HCT116 (cell line): ENCODE measurements at regions not wholly inside any gene's neighbourhood (a gene's known extent, or its start where the extent isn't known, plus 50 kb on each side); places are given as distances from the start of the nearest gene placed in this dataset.

Experiments
- ATAC-seq: fragments of 200-7000 bp; cut with Tn5 transposase; 2 replicates; pipeline ENCODE4 v1.9.1; 2020; ENCODE audit warnings: mild to moderate bottlenecking, moderate library complexity
- BruUV-seq: library from RNA; stranded (reverse); fragments of 400-500 nt; replicated peaks from 2 replicates; lab custom pipeline; 2021; lab: Mats Ljungman, UMichigan
- CTCF ChIA-PET: fragments of 300-600 bp; sonication (Branson Sonifier 250); formaldehyde crosslinking; loops from one replicate; lab custom pipeline; 2021; ENCODE audit warnings: antibody characterized with exemption; lab: Charles Lee
- POLR2A ChIA-PET: fragments of 300-600, 350-600 bp; sonication (Branson Sonifier 250); formaldehyde crosslinking; loops from one replicate; lab custom pipeline; 2021; ENCODE audit warnings: antibody characterized with exemption; lab: Charles Lee
- RAD21 ChIA-PET, 2 experiments: fragments of 300-600 bp; sonication (Branson Sonifier 250); formaldehyde crosslinking; loops; one replicate each; lab custom pipeline; 2023; ENCODE audit warnings: low total read pairs in 2 of 2; ENCODE audit not compliant: uncharacterized antibody in 2 of 2, unreplicated experiment in 2 of 2, low non-redundant PET in 1 of 2; lab: Charles Lee
- DNase-seq: peaks from one replicate; pipeline ENCODE4 v3.0.0-alpha.2; 2010; ENCODE audit warnings: low read depth, low spot score
- H2AFZ ChIP-seq: fragments of 200-600 bp; shearing (Covaris generic), sonication (generic); 2 replicates; pipeline ENCODE4 v1.6.1; 2017; ENCODE audit warnings: low read depth, mixed run types, mixed read lengths, antibody characterized with exemption, low read length; ENCODE audit not compliant: poor library complexity, severe bottlenecking
- H3K27ac ChIP-seq: 2 replicates; pipeline ENCODE4 v1.5.1; 2012; ENCODE audit warnings: low read depth, low read length
- H3K27me3 ChIP-seq: fragments of 200-600 bp; sonication (generic); 2 replicates; pipeline ENCODE4 v1.6.1; 2016; ENCODE audit warnings: mixed run types, low read length, mixed read lengths; ENCODE audit not compliant: insufficient read depth
- H3K36me3 ChIP-seq, 2 experiments: fragments of 200-500 bp in 1 of 2; fragments of 200-600 bp in 1 of 2; sonication (Bioruptor generic) in 1 of 2; sonication (generic) in 1 of 2; 2 replicates each; pipeline versions ENCODE4 v1.5.1 to v1.6.1; 2014 to 2016; ENCODE audit warnings: low read length in 2 of 2, inconsistent platforms in 1 of 2, mixed read lengths in 1 of 2, mixed run types in 1 of 2; ENCODE audit not compliant: insufficient read depth in 2 of 2, control insufficient read depth in 1 of 2
- H3K4me1 ChIP-seq, 2 experiments: fragments of 200-600 bp in 1 of 2; sonication (generic) in 1 of 2; 2 replicates each; pipeline versions ENCODE4 v1.5.1 to v1.6.1; 2012 to 2017; ENCODE audit warnings: low read length in 2 of 2, inconsistent platforms in 1 of 2, mild to moderate bottlenecking in 1 of 2, mixed read lengths in 1 of 2, mixed run types in 1 of 2, moderate library complexity in 1 of 2; ENCODE audit not compliant: insufficient read depth in 2 of 2, control insufficient read depth in 1 of 2
- H3K4me2 ChIP-seq: fragments of 200-600 bp; sonication (generic); 2 replicates; pipeline ENCODE4 v1.6.1; 2017; ENCODE audit warnings: mixed run types, low read length, mixed read lengths
- H3K4me3 ChIP-seq, 2 experiments: fragments of 200-600 bp in 1 of 2; sonication (generic) in 1 of 2; replicated peaks in 1 of 2; 2 replicates each; pipeline ENCODE4 v1.5.1; 2011 to 2016; ENCODE audit warnings: low read length in 2 of 2, control low read depth in 1 of 2, low read depth in 1 of 2, mild to moderate bottlenecking in 1 of 2, mixed read lengths in 1 of 2, mixed run types in 1 of 2
- H3K79me2 ChIP-seq: fragments of 200-600 bp; sonication (generic); 2 replicates; pipeline ENCODE4 v1.6.1; 2017; ENCODE audit warnings: mild to moderate bottlenecking, mixed run types, low read length, moderate library complexity, mixed read lengths; ENCODE audit not compliant: insufficient read depth
- H3K9ac ChIP-seq: fragments of 200-600 bp; sonication (generic); 2 replicates; pipeline ENCODE4 v1.6.1; 2016; ENCODE audit warnings: low read length, mixed read lengths
- H3K9me2 ChIP-seq: fragments of 200-600 bp; sonication (generic), shearing (Covaris generic); 2 replicates; pipeline ENCODE4 v1.6.1; 2017; ENCODE audit warnings: mixed run types, mild to moderate bottlenecking, moderate library complexity; ENCODE audit not compliant: insufficient read depth
- H3K9me3 ChIP-seq, 2 experiments: fragments of 200-500 bp in 1 of 2; fragments of 200-600 bp in 1 of 2; sonication (Bioruptor generic) in 1 of 2; sonication (generic) in 1 of 2; 2 replicates each; pipeline ENCODE4 v1.6.1; 2014 to 2017; ENCODE audit warnings: low read length in 2 of 2, mixed read lengths in 2 of 2, inconsistent platforms in 1 of 2, low read depth in 1 of 2, mild to moderate bottlenecking in 1 of 2, mixed run types in 1 of 2, moderate library complexity in 1 of 2; ENCODE audit not compliant: control insufficient read depth in 1 of 2, insufficient read depth in 1 of 2
- H4K20me1 ChIP-seq: fragments of 200-600 bp; sonication (generic), shearing (Covaris generic); 2 replicates; pipeline ENCODE4 v1.6.1; 2017; ENCODE audit warnings: mixed run types, mild to moderate bottlenecking, moderate library complexity; ENCODE audit not compliant: insufficient read depth
- CBX3 ChIP-seq: IDR thresholded peaks from 2 replicates; pipeline ENCODE4 v1.6.1; 2012; ENCODE audit warnings: low read depth
- CEBPB ChIP-seq: IDR thresholded peaks from 2 replicates; pipeline ENCODE4 v1.6.1; 2012; ENCODE audit warnings: low read depth
- CTCF ChIP-seq, 3 experiments: fragments of 200-600 bp in 1 of 3; sonication (generic) in 1 of 3; IDR thresholded peaks in 2 of 3; conservative IDR thresholded peaks in 1 of 3; 2 replicates each; pipeline ENCODE4 v1.5.1; 2012 to 2017; ENCODE audit warnings: low read depth in 2 of 3, low read length in 2 of 3, antibody characterized with exemption in 1 of 3, borderline replicate concordance in 1 of 3, control low read depth in 1 of 3, mild to moderate bottlenecking in 1 of 3, mixed read lengths in 1 of 3, mixed run types in 1 of 3, moderate library complexity in 1 of 3; ENCODE audit not compliant: insufficient read depth in 1 of 3
- EGR1 ChIP-seq: IDR thresholded peaks from 2 replicates; pipeline ENCODE4 v1.6.1; 2012; ENCODE audit warnings: low read depth
- EZH2phosphoT487 ChIP-seq: fragments of 200-600 bp; IDR thresholded peaks from 2 replicates; pipeline ENCODE4 v1.6.1; 2018; ENCODE audit warnings: antibody characterized with exemption, borderline replicate concordance
- JUND ChIP-seq: IDR thresholded peaks from 2 replicates; pipeline ENCODE4 v1.6.1; 2012
- MAX ChIP-seq: IDR thresholded peaks from 2 replicates; pipeline ENCODE4 v1.6.1; 2012
- POLR2A ChIP-seq: IDR thresholded peaks from 2 replicates; pipeline ENCODE4 v1.7.0; 2011; ENCODE audit warnings: borderline replicate concordance; ENCODE audit not compliant: insufficient read depth, insufficient read length; ENCODE audit errors: extremely low read depth
- POLR2AphosphoS5 ChIP-seq: IDR thresholded peaks from 2 replicates; pipeline ENCODE4 v1.6.1; 2011; ENCODE audit warnings: mild to moderate bottlenecking, low read depth, low read length, moderate library complexity
- RAD21 ChIP-seq: IDR thresholded peaks from 2 replicates; pipeline ENCODE4 v1.6.1; 2012; ENCODE audit warnings: low read depth, mild to moderate bottlenecking
- SP1 ChIP-seq: IDR thresholded peaks from 2 replicates; pipeline ENCODE4 v1.6.1; 2012; ENCODE audit warnings: low read depth
- SRF ChIP-seq: IDR thresholded peaks from 2 replicates; pipeline ENCODE4 v1.6.1; 2012; ENCODE audit warnings: low read depth
- YY1 ChIP-seq: IDR thresholded peaks from 2 replicates; pipeline ENCODE4 v1.6.1; 2011; ENCODE audit warnings: low read length, low read depth, moderate library complexity, mild to moderate bottlenecking; ENCODE audit not compliant: insufficient replicate concordance; ENCODE audit errors: extremely low read depth
- ZBTB33 ChIP-seq: IDR thresholded peaks from 2 replicates; pipeline ENCODE4 v1.6.1; 2011; ENCODE audit warnings: mild to moderate bottlenecking, low read length, moderate library complexity; ENCODE audit not compliant: insufficient replicate concordance; ENCODE audit errors: extremely low read depth
- ZFX ChIP-seq: fragments of 450-650 bp; IDR thresholded peaks from 2 replicates; pipeline ENCODE4 v1.6.1; 2017
- ZNF274 ChIP-seq: fragments of 200-500 bp; sonication (Bioruptor generic); IDR thresholded peaks from 2 replicates; pipeline ENCODE4 v1.6.1; 2014; ENCODE audit warnings: mild to moderate bottlenecking, low read depth, low read length, inconsistent platforms
- intact Hi-C: fragments of 100-400 bp; cut with micrococcal nuclease; formaldehyde crosslinking; loops from 2 replicates; pipeline ENCODE4 v1.10.0; 2022

- ChIA-PET RAD21 (no interaction called here), POLR2A (no interaction called here), CTCF (no interaction called here)
- H4K20me1 ChIP-seq, result no peaks in the 10 kb centered on the region
- no peak overlapping the region for H3K4me2 ChIP-seq
- intact Hi-C loops, result no loop called here
- no peak for ATAC-seq
- no peak overlapping the region for H3K27ac ChIP-seq
- no peaks in the 10 kb centered on the region for H3K9me2 ChIP-seq
- H3K9ac ChIP-seq, result no peak overlapping the region
- H3K9me3 ChIP-seq, result peaks cover 0 to 8% of the 10 kb centered on the region in 2 experiments; a peak in 2 of 4 replicates
- no peaks in the 10 kb centered on the region; a peak in 1 of 4 replicates for H3K4me1 ChIP-seq
- no TSS peak for BruUV-seq
- DNase-seq, result no peak
- no peaks in the 10 kb centered on the region for H3K79me2 ChIP-seq
- H3K27me3 ChIP-seq, result no peaks in the 10 kb centered on the region
- H3K4me3 ChIP-seq, result no peak overlapping the region
- H3K36me3 ChIP-seq, result no peaks in the 10 kb centered on the region
- no peak overlapping the region for H2AFZ ChIP-seq
- TF ChIP-seq SRF (no peak), POLR2A (no peak), YY1 (no peak), EGR1 (no peak), ZNF274 (no peak), EZH2phosphoT487 (no peak), MAX (no peak), CBX3 (no peak), POLR2AphosphoS5 (no peak), CEBPB (no peak)
These were observed 65.4 kb upstream of the DLG1 start for GRCh38 chr3:197363553-197364409.

GRCh38 chr3:197362081-197362480, 63.7 kb upstream of the DLG1 start:
- intact Hi-C loops, result no loop called here
- Histone ChIP-seq H3K4me3 (no peak overlapping the region), H4K20me1 (no peaks in the 10 kb centered on the region), H3K9me3 (peaks cover 0 to 11% of the 10 kb centered on the region in 2 experiments; a peak in 2 of 4 replicates), H3K9me2 (no peaks in the 10 kb centered on the region), H3K27me3 (no peaks in the 10 kb centered on the region), H3K4me1 (no peaks in the 10 kb centered on the region; a peak in 1 of 4 replicates), H3K9ac (no peak overlapping the region), H3K27ac (no peak overlapping the region), H2AFZ (no peak overlapping the region), H3K4me2 (no peak overlapping the region), H3K36me3 (no peaks in the 10 kb centered on the region), H3K79me2 (no peaks in the 10 kb centered on the region)
- POLR2A ChIA-PET, result no interaction called here
- DNase-seq (no peak), ATAC-seq (no peak)
- RAD21 ChIA-PET, result no interaction called here
- no TSS peak for BruUV-seq
- CTCF ChIA-PET, result no interaction called here
- TF ChIP-seq CTCF (IDR thresholded peaks at IDR 0.05 in 2 of 3, conservative IDR thresholded peaks at IDR 0.05 in 1 of 3; ENCODE audit: borderline replicate concordance in 1 of 3, insufficient read depth in 1 of 3, low read depth in 2 of 3, low read length in 2 of 3), result no peak
- no peak for TF ChIP-seq SP1
- TF ChIP-seq ZBTB33, result no peak
- no peak for TF ChIP-seq POLR2A
- no peak for TF ChIP-seq MAX
- TF ChIP-seq JUND, result no peak
- no peak for TF ChIP-seq RAD21
- TF ChIP-seq ZFX, result no peak
- no peak for TF ChIP-seq EZH2phosphoT487
